ES-I3 (cell line): ENCODE measurements at regions not wholly inside any gene's neighbourhood (a gene's known extent, or its start where the extent isn't known, plus 50 kb on each side); places are given as distances from the start of the nearest gene placed in this dataset.

Experiments
- H3K36me3 ChIP-seq: 2 replicates; pipeline ENCODE4 v1.6.1; 2013; ENCODE audit warnings: mild to moderate bottlenecking, low read length, control low read depth, moderate library complexity; ENCODE audit not compliant: insufficient read depth
- H3K4me1 ChIP-seq: 2 replicates; pipeline ENCODE4 v1.6.1; 2013; ENCODE audit warnings: mild to moderate bottlenecking, control low read depth, low read length; ENCODE audit not compliant: insufficient read depth
- H3K9ac ChIP-seq: 2 replicates; pipeline ENCODE4 v1.6.1; 2013; ENCODE audit warnings: low read depth, mild to moderate bottlenecking, low read length, moderate library complexity
- H3K9me3 ChIP-seq: 2 replicates; pipeline ENCODE4 v1.6.1; 2013; ENCODE audit warnings: mild to moderate bottlenecking, low read length, moderate library complexity; ENCODE audit not compliant: control insufficient read depth, insufficient read depth

- peaks cover 9% of the 10 kb centered on the region for H3K4me1 ChIP-seq
- H3K36me3 ChIP-seq = no peaks in the 10 kb centered on the region
- H3K9me3 ChIP-seq = no peaks in the 10 kb centered on the region
- H3K9ac ChIP-seq = no peak overlapping the region
Measured at GRCh38 chr18:38427736-38428135, 862.1 kb upstream of the CELF4 start.

- peaks cover 9% of the 10 kb centered on the region for H3K4me1 ChIP-seq
- no peak overlapping the region for H3K9ac ChIP-seq
- no peaks in the 10 kb centered on the region for H3K36me3 ChIP-seq
- H3K9me3 ChIP-seq = no peaks in the 10 kb centered on the region
Measured at GRCh38 chr18:38427234-38427633, 861.6 kb upstream of the CELF4 start.

DNA sequence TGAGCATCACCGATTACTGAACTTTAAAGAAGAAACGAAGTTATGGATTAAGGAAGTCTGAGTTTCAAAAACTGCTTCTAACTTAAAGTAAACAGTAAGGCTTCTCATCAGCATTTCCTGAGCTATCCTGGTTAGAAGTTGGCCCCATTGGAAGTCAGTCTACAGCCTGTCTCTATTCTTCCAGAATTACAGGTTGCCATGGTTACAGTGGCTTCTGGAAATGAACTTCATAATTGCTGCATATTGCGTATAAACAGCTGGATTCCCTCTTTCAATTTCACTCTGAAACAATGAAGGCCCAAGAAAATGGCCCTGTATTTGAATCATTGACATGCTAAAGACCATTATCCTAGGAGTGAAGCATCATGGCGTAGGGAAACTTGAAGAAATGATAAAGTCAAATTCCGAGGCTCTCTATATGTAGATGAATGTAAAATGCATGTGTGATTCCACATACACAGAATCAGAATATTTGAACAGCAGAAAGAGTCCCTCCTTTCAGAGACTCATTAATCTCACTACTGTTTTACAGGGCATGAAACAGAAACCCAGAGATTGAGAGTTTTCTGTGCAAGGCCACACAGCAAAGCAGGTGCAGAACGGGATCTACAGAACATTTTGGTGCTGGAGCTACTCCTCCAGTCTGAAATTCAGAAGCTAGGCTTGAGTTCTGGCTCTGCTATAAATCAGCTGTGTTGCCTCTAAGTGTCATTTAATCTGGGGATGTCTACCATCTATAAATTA, 856.4 kb upstream of the CELF4 start:
- no peaks in the 10 kb centered on the region for H3K36me3 ChIP-seq
- no peaks in the 10 kb centered on the region; the same call in 1 of the 2 replicates for H3K4me1 ChIP-seq
- H3K9me3 ChIP-seq = no peaks in the 10 kb centered on the region
- H3K9ac ChIP-seq = no peak overlapping the region

DNA sequence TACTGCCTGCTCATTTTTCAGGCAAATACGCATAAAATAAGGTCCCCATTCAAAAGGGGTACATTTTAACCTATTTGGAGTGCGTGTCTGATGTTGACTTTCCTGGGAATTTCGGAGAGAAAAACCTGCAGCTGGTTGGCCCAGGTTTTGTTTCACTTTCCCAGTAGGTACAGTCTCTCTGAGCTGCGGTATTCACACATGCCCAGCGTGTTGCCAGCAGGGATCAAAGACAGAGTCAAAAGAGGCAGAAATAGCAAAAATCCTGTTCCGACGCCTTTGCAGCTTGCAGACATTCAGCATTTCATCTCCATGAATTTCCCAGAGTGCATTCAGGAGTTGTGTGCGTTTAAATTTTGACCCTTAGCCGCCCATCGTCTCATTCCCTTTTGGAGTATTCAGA, 855.4 kb upstream of the CELF4 start:
- Histone ChIP-seq H3K4me1 (no peaks in the 10 kb centered on the region), H3K9me3 (no peaks in the 10 kb centered on the region), H3K9ac (no peak overlapping the region), H3K36me3 (no peaks in the 10 kb centered on the region)

DNA sequence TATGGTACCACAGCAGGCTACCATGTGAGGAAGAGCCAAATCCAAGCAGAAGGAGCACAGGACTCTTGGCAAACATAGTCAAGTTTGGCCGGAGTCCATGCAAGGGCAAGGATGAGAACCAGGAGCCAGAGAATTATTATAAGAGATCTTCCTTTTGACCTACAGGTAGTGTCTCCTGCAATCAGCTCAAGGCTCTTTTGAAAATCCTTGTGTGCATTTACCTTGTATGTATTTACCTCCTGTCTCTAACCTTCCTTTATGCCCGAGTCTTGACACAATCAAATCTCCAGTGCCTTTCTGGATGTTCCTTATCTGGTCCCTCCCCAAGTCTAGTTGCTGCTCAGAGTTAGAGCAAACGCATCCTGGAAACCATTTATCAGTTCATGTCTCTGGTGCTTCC, 855.0 kb upstream of the CELF4 start:
- Histone ChIP-seq H3K9me3 (no peaks in the 10 kb centered on the region), H3K36me3 (no peaks in the 10 kb centered on the region), H3K4me1 (no peaks in the 10 kb centered on the region), H3K9ac (no peak overlapping the region)

- H3K36me3 ChIP-seq = no peaks in the 10 kb centered on the region
- no peak overlapping the region for H3K9ac ChIP-seq
- no peaks in the 10 kb centered on the region for H3K9me3 ChIP-seq
- no peaks in the 10 kb centered on the region for H3K4me1 ChIP-seq
Measured at GRCh38 chr18:38415811-38416210, 850.2 kb upstream of the CELF4 start.

DNA sequence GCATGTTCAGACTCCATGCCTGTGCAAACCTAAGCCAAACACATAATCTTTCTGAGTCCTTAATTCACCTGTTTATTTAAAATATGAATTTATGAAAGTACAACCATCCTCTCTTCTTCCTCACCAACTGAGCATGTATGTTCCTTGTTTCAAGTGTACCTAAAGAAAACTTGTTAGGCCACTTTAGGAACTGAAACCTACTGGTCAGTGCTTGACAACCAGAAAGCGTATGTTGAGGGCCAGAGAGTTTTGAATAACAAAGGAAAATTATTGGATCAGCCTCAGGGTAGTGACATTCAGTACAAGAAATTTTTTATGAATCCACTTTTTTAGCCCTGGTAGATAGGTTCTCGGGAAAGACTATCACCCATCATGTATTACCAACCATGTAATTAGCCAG, 847.6 kb upstream of the CELF4 start:
- no peaks in the 10 kb centered on the region for H3K36me3 ChIP-seq
- H3K9me3 ChIP-seq = no peaks in the 10 kb centered on the region
- H3K4me1 ChIP-seq = no peaks in the 10 kb centered on the region
- H3K9ac ChIP-seq = no peak overlapping the region

DNA sequence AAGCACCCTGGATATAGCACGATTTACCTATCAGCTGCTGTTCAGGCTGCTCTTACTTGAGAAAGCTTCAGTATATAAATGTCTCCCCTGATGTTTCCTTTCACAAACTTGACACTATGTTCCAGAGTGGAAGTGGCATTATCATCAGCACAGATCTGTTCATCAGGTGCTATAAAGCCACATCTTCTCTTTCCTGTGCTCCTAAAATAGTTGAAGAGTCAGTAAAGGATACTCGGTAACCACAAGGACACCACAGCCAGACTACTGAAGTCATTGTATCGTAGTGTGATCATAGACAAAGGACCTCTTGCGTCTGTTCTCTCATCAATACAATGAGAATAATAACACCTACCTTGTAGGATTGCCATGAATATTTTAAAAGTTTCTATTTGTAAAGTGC, 841.0 kb upstream of the CELF4 start:
- no peak overlapping the region for H3K9ac ChIP-seq
- H3K9me3 ChIP-seq = no peaks in the 10 kb centered on the region; the same call in 1 of the 2 replicates
- H3K4me1 ChIP-seq = no peaks in the 10 kb centered on the region
- H3K36me3 ChIP-seq = no peaks in the 10 kb centered on the region

GRCh38 chr18:38402509-38402908, 836.9 kb upstream of the CELF4 start:
- no peak overlapping the region for H3K9ac ChIP-seq
- no peaks in the 10 kb centered on the region; the same call in 1 of the 2 replicates for H3K9me3 ChIP-seq
- H3K4me1 ChIP-seq = no peaks in the 10 kb centered on the region
- H3K36me3 ChIP-seq = no peaks in the 10 kb centered on the region

GRCh38 chr18:38397094-38397493, 831.5 kb upstream of the CELF4 start:
- Histone ChIP-seq H3K9ac (no peak overlapping the region), H3K36me3 (no peaks in the 10 kb centered on the region), H3K9me3 (no peaks in the 10 kb centered on the region), H3K4me1 (no peaks in the 10 kb centered on the region)

GRCh38 chr18:38386146-38386545, 820.5 kb upstream of the CELF4 start:
- Histone ChIP-seq H3K9ac (no peak overlapping the region), H3K4me1 (no peaks in the 10 kb centered on the region), H3K9me3 (no peaks in the 10 kb centered on the region), H3K36me3 (no peaks in the 10 kb centered on the region)

GRCh38 chr18:38369772-38370690, 804.4 kb upstream of the CELF4 start:
- Histone ChIP-seq H3K9me3 (no peaks in the 10 kb centered on the region), H3K4me1 (peaks cover 6% of the 10 kb centered on the region; the same call in 1 of the 2 replicates), H3K9ac (no peak overlapping the region), H3K36me3 (no peaks in the 10 kb centered on the region)

DNA sequence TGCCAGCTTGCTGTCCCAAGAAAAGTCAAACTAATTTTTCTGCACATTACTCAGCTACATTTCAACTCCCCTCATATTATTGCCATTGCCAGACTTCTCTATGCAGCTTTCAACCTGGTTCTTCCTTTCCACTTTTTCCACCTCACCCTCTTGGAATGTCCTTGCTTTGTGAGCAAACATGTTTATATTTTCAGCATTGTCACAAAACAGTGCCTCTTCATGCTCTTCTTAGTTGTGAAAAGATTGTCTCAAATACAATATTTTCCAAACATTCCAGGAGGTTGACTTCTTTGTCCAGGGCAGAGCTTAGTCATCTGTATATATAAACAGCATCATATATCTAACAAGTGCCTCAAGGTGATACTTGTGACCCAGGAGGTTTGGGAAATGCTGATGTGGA, 803.3 kb upstream of the CELF4 start:
- Histone ChIP-seq H3K9ac (no peak overlapping the region), H3K4me1 (peaks cover 6% of the 10 kb centered on the region; the same call in 1 of the 2 replicates), H3K9me3 (no peaks in the 10 kb centered on the region), H3K36me3 (no peaks in the 10 kb centered on the region)

DNA sequence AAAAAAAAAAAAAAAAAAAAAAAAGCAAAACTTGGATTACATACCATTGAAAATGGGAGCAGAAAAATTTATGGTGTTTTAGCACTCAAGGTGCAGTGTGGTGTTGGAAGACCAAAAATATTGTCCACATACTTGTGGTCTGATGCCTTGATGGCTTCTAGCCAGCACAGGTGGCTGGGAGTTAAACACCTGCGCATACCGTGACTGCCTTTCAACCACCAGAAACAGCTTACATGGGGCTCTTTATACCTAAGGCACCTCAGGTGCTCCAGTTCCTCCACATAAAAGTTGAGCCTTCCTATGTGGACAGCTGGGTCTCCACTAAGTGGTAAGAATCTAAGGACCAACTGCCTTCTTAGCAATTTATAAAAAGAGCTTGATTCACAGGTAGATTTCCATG, 802.6 kb upstream of the CELF4 start:
- Histone ChIP-seq H3K4me1 (peaks cover 6% of the 10 kb centered on the region; the same call in 1 of the 2 replicates), H3K36me3 (no peaks in the 10 kb centered on the region), H3K9ac (no peak overlapping the region), H3K9me3 (no peaks in the 10 kb centered on the region)

DNA sequence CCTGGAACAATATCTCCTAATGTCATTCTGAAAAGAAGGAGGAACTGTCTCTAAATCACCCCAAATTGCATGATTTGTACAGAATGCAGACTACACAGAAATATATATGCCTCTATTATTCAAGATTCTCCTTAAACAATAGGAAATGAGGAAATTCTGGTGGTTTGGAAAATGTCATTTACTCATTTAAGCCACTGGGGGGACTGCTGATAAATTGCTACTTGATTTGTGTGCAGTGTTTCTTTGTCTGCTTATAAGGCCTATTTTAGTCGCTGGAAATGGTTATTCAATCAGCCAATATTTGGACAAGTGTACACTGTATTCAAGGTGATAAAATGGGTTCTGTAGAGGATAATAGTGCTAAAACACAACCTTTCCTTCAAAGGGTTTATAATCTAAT, 801.9 kb upstream of the CELF4 start:
- Histone ChIP-seq H3K36me3 (no peaks in the 10 kb centered on the region), H3K9ac (no peak overlapping the region), H3K4me1 (peaks cover 6% of the 10 kb centered on the region; the same call in 1 of the 2 replicates), H3K9me3 (no peaks in the 10 kb centered on the region)
